Right lung (tissue), 2 donors: ENCODE measurements at regions not wholly inside any gene's neighbourhood (a gene's known extent, or its start where the extent isn't known, plus 50 kb on each side); places are given as distances from the start of the nearest gene placed in this dataset.
"Not testable (repeated sequence)": the region's sequence is repeated elsewhere in the genome, so short reads cannot be mapped to it uniquely, and the experiment has no call there.

Experiments used
- DNase-seq, 2 donors: peaks; one replicate each; pipeline ENCODE4 v3.0.0-alpha.2; 2013

- DNase-seq = no peak
Observed at GRCh38 chr5:54404568-54404967, 50.9 kb upstream of the HSPB3 start.

GRCh38 chr5:54403885-54404416 lies 51.5 kb upstream of the HSPB3 start:
- no peak for DNase-seq

- no peak for DNase-seq
Observed at GRCh38 chr5:54403121-54403520, 52.4 kb upstream of the HSPB3 start.

DNA sequence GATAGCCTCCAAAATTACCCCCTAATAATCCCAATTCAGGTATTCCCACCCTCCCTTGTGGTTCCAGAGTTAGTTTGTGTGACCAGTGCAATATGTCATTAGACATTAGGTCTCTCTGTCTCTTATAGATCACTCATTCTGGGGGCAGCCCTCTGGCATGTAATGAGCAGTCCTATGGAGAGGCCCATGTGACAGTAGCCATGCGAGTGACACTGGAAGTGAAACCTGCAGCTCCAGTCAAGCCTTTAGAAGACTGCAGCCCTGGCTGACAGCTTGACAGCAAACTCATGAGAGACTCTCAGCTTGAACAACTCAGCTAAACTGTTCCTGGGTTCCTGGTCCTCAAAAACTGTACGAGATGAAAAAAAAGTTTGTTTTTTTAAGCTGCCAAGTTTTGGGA lies 54.0 kb upstream of the HSPB3 start:
- no peak for DNase-seq

GRCh38 chr5:54398191-54398590 lies 57.3 kb upstream of the HSPB3 start:
- no peak for DNase-seq

- no peak for DNase-seq
Observed at GRCh38 chr5:54397420-54397819, 58.1 kb upstream of the HSPB3 start.

DNA sequence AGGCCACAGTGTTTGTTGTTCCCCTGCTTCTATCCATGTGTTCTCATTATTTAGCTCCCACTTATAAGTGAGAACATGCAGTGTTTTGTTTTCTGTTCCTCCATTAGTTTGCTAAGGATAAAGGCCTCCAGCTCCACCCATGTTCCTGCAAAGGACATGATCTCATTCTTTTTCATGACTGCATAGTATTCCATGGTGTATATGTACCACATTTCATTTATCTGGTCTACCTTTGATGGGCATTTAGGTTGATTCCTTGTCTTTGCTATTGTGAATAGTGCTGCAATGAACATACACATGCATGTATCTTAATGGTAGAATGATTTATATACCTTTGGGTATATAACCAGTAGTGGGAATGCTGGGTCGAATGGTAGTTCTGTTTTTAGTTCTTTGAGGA lies 62.5 kb upstream of the HSPB3 start:
- DNase-seq = not testable (repeated sequence)

DNA sequence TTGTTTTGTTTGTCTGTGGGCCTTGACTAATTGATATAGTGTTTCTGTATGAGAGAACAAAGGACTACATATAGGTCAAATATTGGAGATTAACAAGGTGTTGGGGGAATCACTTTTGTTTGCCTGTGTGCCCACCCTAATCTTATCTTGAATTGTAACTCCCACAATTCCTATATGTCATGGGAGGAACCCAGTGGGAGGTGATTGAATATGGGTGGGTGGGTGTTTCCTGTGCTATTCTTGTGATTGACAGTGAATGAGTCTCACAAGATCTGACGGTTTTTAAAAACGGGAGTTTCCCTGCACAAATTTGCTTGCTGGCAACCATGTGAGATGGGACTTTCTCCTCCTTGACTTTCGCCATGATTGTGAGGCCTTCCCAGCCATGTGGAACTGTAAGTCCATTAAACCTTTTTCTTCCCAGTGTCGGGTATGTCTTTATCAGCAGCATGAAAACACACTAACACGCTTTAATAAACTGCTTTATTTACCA lies 64.9 kb upstream of the HSPB3 start:
- no peak for DNase-seq

DNA sequence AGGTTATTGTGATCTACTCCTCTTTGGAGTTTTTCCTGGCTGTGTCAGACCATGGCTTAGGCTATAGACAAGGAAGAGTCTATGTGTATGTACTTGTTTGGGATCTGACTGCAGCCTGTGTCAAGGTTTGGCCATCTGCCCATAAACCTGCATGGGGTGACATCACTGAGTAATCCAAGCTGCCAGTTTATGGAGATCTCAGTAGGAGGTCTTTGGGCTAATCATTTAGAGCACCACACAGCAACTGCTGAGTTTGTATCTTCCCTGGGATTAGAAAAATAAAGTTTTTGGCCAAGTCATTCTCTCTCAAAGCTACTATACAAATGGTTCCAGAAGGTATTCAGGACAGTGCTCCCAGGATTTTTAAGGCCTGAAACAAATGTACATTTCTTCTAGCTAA lies 65.5 kb upstream of the HSPB3 start:
- DNase-seq = peak in 1 of 2 donors; percentile 9

DNA sequence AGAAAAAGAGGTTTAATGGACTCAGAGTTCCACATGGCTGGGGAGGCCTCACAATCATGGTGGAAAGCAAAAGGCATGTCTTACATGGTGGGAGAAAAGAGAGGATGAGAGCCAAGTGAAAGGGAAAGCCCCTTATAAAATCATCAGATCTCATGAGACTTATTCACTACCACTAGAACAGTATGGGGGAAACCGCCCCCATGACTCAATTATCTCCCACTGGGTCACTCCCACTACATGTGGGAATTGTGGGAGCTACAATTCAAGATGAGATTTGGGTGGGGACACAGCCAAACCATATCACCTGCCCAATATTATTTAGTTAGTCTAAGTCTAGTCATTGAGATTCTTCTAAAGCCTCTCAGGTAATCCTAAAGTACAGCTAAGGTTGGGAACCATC lies 66.1 kb upstream of the HSPB3 start:
- not testable (repeated sequence) for DNase-seq

DNA sequence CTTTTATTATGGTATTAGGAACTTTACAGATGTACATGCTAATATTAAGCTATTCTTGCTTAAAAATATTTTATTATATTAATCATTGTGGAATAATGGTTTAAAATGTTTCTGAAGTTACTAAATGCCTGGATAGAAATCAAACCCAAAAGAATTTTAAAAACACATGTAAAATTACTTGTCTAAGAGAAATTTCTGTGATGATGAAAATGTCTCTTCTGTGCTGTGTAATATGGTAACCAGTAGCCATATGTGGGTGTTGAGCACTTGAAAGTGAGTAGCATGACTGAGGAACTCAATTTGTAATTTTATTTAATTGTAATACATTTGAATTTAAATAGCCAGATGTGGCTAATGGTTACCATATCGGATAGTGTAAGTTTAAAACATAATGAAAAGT lies 66.7 kb upstream of the HSPB3 start:
- no peak for DNase-seq

DNA sequence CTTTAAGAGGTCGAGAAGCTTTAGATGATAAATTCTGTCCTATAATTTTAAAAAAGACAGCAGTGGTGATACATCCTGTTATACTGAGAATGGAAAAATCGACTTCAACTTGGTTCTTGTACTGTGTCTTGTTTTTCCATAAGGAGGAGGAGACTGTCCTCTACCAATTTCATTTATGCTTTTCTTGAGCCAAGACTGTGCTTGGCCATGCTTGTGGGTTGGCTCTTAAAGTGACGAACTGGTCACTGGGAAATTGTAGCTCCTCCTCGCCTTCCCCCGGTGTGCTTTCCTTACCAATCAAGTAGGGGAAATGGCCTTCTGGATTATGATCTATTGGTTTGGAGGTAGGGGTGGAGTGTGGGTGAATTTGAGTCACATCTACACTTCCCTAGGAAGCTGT lies 67.1 kb upstream of the HSPB3 start:
- no peak for DNase-seq

DNA sequence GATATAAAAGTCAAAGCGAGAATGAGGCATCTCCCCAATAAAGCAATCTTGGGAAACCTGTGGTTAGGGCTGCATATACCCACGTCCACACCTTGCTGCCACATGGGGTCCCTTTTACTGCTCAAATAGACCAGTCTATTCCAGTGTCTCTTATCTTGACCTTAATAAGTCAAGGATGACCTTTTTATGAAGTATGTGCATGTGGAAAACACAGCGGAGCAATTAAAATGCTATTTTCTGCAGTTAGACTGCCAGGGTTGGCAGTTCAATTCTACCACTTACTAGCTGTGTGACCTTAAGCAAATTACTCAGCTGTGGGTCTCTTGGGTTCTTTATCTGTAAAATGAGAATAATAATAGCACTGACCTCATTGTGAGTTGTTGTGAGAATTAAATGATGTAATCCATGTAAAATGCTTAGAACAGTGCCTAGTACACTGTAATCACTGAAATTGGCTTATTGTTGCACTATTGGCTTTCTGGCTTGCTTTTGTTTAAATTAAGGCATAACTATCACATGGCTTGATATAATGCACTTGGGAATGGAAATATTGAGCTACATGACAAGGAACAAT lies 67.8 kb upstream of the HSPB3 start:
- no peak for DNase-seq

DNA sequence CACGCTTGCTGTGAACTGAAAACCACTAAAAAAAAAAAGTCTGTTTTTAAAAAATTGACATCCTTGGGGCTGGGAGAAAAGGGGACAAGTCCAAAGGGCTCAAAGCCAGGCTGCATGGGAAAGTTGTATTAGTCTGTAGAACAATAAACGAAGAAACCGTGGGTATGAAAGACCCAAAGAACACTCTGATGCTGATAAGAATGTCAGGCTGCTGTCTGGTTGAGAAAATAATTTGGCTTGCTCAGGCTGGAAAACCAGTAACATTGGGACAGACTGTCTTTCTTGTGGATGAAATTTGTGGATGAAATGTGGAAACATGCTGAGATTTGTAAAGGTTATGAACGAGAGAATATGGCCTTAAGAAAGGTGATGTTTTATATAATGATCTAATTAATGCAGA lies 68.5 kb upstream of the HSPB3 start:
- no peak for DNase-seq

DNA sequence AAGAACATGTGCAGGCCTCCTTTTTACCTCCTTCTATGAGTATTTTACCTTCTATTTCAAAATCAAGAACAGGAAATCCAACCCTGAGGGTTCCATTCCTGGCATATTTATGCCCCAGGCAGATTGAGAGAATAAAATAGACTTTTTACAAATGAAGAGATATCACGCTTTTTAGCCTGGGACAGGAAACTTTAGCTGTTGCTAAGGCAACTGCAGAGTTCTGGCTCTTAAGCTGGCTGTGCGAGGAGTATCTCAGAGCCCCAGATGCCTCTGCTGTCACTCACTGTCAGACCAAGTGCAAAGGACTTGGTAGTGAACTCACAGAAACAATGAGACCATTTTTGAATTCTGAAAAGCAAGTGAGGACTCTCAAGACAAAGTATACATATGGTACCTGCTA lies 69.5 kb upstream of the HSPB3 start:
- DNase-seq = no peak

DNA sequence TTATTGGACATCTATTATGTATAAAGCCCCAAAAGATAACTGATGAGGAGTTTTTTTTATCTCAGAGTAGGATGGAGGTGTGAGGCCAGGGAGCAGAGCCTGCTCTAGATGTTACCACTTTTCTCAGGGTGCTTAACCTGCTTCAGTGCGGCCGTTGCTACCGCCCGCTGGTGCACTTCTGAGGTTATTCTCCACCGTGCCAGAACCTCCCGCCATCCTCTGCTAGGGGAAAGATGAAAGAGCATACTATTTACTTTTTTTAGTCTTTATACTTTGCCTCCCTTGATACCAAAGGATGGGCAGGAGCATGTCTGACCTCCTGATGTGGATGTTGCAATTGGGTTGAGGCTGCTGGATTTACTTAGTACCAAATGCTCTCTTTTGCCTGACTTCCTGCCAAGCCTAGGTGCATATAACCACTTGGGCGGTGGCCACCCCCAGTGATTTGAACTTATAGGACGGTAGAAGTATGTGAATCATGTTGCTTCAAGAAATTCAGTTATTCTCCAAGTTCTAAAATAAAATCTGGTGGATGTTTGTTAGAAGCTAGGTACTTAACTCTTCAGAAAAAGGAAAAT lies 71.1 kb upstream of the HSPB3 start:
- no peak for DNase-seq

DNA sequence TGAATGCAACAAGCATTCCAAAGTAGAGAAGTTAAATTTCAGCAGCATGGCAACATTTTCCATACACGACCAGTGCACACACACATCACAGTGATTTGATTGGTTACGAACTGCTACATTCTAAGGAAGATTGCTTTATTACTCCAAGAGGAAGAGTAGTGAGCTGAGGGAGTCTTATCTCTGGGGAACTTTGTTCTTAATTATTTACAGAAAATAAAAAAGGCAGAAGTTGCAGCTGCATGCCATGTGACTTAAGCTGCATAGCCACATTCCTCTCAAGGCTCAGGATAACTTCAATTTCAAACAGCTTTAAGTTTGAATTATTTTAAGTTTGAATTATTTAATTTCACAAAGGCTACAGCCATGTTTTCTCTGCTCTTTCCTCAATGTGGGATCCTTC lies 71.6 kb upstream of the HSPB3 start:
- no peak for DNase-seq

DNA sequence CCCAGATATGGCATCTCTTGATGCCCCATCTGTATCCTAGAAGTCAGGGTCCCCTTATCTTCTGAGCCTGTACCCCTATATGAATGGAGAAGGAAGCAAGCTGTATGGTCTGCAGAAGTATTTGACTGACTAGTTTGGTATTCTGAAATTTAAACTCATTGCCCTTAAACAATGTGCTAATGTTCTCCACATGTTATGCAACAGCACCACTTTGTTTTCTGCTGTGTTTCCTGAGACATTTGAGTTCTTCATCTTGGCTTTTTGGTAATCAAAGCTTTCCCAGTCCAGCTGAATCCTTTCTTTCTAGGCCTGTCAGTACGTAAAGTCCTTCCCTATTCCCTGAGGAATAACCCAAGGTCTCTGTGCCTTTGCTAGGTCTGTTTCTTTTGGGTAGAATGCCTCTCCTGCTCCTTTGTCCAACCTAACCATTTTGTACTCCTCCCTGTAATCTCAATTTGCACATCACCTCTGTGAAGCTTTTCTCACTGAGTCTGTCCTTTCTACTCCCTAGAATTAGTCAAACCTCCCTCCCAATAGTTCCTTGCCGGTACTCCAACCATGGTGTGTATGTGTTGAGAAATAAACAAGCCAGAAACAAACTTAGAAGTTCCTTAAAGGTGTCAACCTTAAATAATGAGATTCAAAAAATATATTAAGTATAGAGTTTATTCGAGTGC lies 72.1 kb upstream of the HSPB3 start:
- DNase-seq = no peak

DNA sequence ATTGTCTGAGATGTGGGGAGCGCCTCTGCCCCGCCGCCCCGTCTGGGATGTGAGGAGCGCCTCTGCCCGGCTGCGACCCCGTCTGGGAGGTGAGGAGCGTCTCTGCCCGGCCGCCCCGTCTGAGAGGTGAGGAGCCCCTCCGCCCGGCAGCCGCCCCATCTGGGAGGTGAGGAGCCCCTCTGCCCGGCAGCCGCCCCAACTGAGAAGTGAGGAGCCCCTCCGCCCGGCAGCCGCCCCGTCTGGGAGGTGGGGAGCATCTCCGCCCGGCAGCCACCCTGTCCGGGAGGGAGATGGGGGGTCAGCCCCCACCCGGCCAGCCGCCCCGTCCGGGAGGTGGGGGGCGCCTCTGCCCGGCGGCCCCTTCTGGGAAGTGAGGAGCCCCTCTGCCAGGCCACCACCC lies 70.9 kb upstream of the ARL15 start:
- DNase-seq = not testable (repeated sequence)

DNA sequence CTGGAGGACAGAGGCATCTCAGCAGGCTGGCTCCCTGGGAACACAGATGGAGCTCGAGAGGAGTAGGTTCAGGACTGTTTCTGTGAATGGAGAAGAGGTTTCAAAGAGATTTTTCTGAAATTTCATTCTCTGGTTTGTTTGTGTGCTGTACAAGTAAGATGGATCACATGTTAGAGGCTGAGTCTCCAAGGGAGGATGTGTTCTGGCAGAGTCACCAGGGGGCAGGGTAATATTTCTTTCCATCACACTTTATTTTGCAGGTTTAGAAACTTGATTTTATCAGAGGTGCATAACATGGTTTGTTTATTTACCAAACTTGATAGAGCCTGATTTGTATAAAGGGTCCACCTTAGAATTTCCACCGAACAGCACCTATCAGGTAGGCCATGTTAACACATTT lies 69.2 kb upstream of the ARL15 start:
- DNase-seq = no peak

DNA sequence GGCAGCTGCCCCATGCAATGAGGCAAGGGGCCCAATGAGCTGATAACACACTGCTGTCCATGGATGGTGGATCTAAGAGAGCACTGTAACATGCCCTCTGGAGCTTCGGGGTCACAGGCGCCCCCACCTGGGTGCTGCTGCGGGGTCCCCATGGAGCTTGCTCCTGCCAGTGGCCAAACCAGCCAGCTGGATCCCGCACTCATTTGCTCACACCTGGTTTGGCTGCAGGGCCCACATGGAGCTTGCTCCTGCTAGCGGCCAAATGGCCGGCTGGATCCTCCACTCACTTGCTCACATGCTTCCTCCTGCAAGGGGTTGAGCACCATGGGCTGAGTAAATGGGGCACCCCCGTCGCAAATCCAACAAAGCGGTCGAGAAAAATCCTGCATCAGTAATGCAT lies 68.3 kb upstream of the ARL15 start:
- no peak for DNase-seq

DNA sequence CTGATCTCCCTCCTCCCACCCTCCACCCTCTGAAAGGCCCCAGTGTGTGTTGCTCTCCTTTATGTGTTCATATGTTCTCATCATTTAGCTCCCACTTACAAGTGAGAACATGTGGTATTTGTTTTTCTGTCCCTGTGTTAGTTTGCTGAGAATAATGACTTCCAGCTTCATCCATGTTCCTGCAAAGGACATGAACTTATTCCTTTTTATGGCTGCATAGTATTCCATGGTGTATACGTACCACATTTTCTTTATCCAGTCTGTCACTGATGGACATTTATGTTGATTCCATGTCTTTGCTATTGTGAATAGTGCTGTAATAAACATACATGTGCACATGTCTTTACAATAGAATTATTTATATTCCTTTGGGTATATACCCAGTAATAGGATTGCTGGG lies 67.0 kb upstream of the ARL15 start:
- DNase-seq = not testable (repeated sequence)

GRCh38 chr5:54370982-54371381 lies 60.6 kb upstream of the ARL15 start:
- no peak for DNase-seq
